Esophagus (tissue), 2 donors: ENCODE measurements at regions not wholly inside any gene's neighbourhood (a gene's known extent, or its start where the extent isn't known, plus 50 kb on each side); places are given as distances from the start of the nearest gene placed in this dataset.
"Not testable (repeated sequence)": the region's sequence is repeated elsewhere in the genome, so short reads cannot be mapped to it uniquely, and the experiment has no call there.

Experiments
- H3K27ac ChIP-seq, 2 donors: one replicate each; pipeline ENCODE4 v1.5.1; 2013; ENCODE audit warnings: low read depth in 2 of 2, mild to moderate bottlenecking in 2 of 2, inconsistent platforms in 1 of 2, low read length in 1 of 2, moderate library complexity in 1 of 2
- H3K27me3 ChIP-seq, 2 donors: one replicate each; pipeline ENCODE4 v1.6.1; 2013; ENCODE audit warnings: low read length in 2 of 2, control low read depth in 1 of 2, mild to moderate bottlenecking in 1 of 2; ENCODE audit not compliant: insufficient read depth in 2 of 2, control insufficient read depth in 1 of 2
- H3K36me3 ChIP-seq, 2 donors: one replicate each; pipeline ENCODE4 v1.6.1; 2013; ENCODE audit warnings: low read length in 1 of 2; ENCODE audit not compliant: control insufficient read depth in 2 of 2, insufficient read depth in 2 of 2
- H3K4me1 ChIP-seq, 2 donors: one replicate each; pipeline ENCODE4 v1.6.1; 2013; ENCODE audit warnings: low read length in 1 of 2; ENCODE audit not compliant: control insufficient read depth in 2 of 2, insufficient read depth in 2 of 2
- H3K4me3 ChIP-seq, 2 donors: one replicate each; pipeline ENCODE4 v1.5.1; 2013; ENCODE audit warnings: low read length in 2 of 2, mild to moderate bottlenecking in 2 of 2, low read depth in 1 of 2, moderate library complexity in 1 of 2
- H3K9me3 ChIP-seq, 2 donors: one replicate each; pipeline ENCODE4 v1.6.1; 2013; ENCODE audit warnings: mild to moderate bottlenecking in 2 of 2, low read depth in 1 of 2, low read length in 1 of 2, moderate library complexity in 1 of 2; ENCODE audit not compliant: control insufficient read depth in 2 of 2, insufficient read depth in 1 of 2
- WGBS, 2 donors: extraction: QIAGEN DNeasy Blood & Tissue Kit; methylation state at CpG; one replicate each; pipeline ENCODE4 v1.1.7; 2013; 5-methylcytosine and 5-hydroxymethylcytosine counted together
- donor health status: healthy with polysubstance abuse.
- donor health status: Bipolar disorder and iron deficiency.

- Histone ChIP-seq H3K27me3 (no peaks in the 10 kb centered on the region), H3K4me3 (no peak overlapping the region), H3K9me3 (peaks cover 0 to 4% of the 10 kb centered on the region in 2 donors), H3K36me3 (no peaks in the 10 kb centered on the region), H3K27ac (no peak overlapping the region), H3K4me1 (no peaks in the 10 kb centered on the region)
Measured at GRCh38 chr7:136266457-136266856, 289.3 kb upstream of the MTPN start.

- 64 to 66% methylated on average over 5 of the region's 5 CpGs for WGBS, 2 donors
- H3K27ac ChIP-seq, H3K9me3 ChIP-seq, H3K27me3 ChIP-seq, H3K4me1 ChIP-seq, H3K36me3 ChIP-seq, H3K4me3 ChIP-seq: not testable (repeated sequence)
Measured at GRCh38 chr7:136264304-136264703, 287.1 kb upstream of the MTPN start.

GRCh38 chr7:136263112-136263860 is 286.1 kb upstream of the MTPN start:
- not testable (repeated sequence) for H3K27ac ChIP-seq, H3K9me3 ChIP-seq, H3K4me1 ChIP-seq, H3K4me3 ChIP-seq, H3K27me3 ChIP-seq, H3K36me3 ChIP-seq
- 48 to 53% methylated on average over 4 of the region's 4 CpGs for WGBS, 2 donors

GRCh38 chr7:136260591-136260990 is 283.4 kb upstream of the MTPN start:
- not testable (repeated sequence) for H3K27me3 ChIP-seq, H3K9me3 ChIP-seq, H3K27ac ChIP-seq, H3K36me3 ChIP-seq, H3K4me1 ChIP-seq, H3K4me3 ChIP-seq
- 82 to 91% methylated on average over 3 of the region's 3 CpGs for WGBS, 2 donors

DNA sequence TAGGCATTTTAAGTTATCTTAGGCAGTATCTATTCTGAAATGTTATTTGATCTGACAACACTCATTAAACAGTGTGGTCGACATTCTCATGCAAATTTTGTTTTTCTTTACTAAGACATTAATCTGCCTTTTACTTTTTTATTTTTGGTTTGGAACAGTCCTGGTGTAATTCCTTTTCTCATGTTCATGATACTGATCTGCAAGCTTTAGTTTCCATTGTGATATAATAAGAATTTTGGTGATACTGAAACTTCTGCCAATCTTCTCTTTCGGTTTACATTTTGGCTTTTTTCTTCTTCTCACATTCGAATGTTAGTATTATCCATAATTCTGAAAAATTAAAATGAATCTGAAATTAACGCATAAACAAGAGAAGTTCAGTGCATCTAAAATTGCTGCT is 281.9 kb upstream of the MTPN start:
- no peaks in the 10 kb centered on the region for H3K27me3 ChIP-seq
- 81 to 85% methylated on average over 4 of the region's 4 CpGs for WGBS, 2 donors
- no peak overlapping the region for H3K27ac ChIP-seq
- no peaks in the 10 kb centered on the region for H3K36me3 ChIP-seq
- no peaks in the 10 kb centered on the region for H3K4me1 ChIP-seq
- H3K4me3 ChIP-seq: no peak overlapping the region
- peaks cover 0 to 2% of the 10 kb centered on the region in 2 donors for H3K9me3 ChIP-seq

DNA sequence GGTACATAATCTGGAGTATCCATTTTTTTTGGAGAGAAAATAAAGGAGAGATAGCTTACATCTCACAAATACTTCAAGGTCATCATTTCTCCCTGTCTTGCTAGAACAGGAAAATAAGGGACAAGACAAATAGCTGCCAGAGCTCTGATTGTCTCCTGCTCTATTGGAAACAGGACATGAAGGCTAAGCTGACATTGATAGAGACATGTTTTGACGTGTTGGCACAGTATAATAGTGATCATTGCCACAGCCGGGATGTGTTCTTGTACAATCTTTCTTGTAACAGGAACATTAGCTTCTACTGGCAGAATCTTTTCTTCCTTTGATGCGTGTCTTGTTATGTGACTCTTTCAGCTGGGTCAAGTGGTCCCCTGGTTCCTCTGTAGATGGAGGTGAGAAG is 279.3 kb upstream of the MTPN start:
- H3K27ac ChIP-seq: no peak overlapping the region
- H3K4me3 ChIP-seq: no peak overlapping the region
- no peaks in the 10 kb centered on the region for H3K4me1 ChIP-seq
- H3K27me3 ChIP-seq: no peaks in the 10 kb centered on the region
- WGBS, 2 donors: 54 to 75% methylated on average over 3 of the region's 3 CpGs
- H3K9me3 ChIP-seq: no peaks in the 10 kb centered on the region
- H3K36me3 ChIP-seq: no peaks in the 10 kb centered on the region

- Histone ChIP-seq H3K36me3 (no peaks in the 10 kb centered on the region), H3K27ac (no peak overlapping the region), H3K9me3 (no peaks in the 10 kb centered on the region), H3K4me1 (no peaks in the 10 kb centered on the region), H3K4me3 (no peak overlapping the region), H3K27me3 (no peaks in the 10 kb centered on the region)
- 75 to 79% methylated on average over 6 of the region's 6 CpGs for WGBS, 2 donors
Measured at GRCh38 chr7:136254148-136254547, 277.0 kb upstream of the MTPN start.

GRCh38 chr7:136251826-136252225 is 274.7 kb upstream of the MTPN start:
- no peaks in the 10 kb centered on the region for H3K4me1 ChIP-seq
- H3K27me3 ChIP-seq: no peaks in the 10 kb centered on the region
- H3K4me3 ChIP-seq: no peak overlapping the region
- 62 to 64% methylated on average over 3 of the region's 3 CpGs for WGBS, 2 donors
- H3K36me3 ChIP-seq: no peaks in the 10 kb centered on the region
- H3K27ac ChIP-seq: no peak overlapping the region
- H3K9me3 ChIP-seq: no peaks in the 10 kb centered on the region

- H3K9me3 ChIP-seq: no peaks in the 10 kb centered on the region
- no peaks in the 10 kb centered on the region for H3K36me3 ChIP-seq
- no peaks in the 10 kb centered on the region for H3K27me3 ChIP-seq
- WGBS, 2 donors: 29 to 54% methylated on average over 1 of the region's 1 CpG
- H3K4me1 ChIP-seq: no peaks in the 10 kb centered on the region
- no peak overlapping the region for H3K4me3 ChIP-seq
- no peak overlapping the region for H3K27ac ChIP-seq
Measured at GRCh38 chr7:136247211-136247610, 270.1 kb upstream of the MTPN start.

GRCh38 chr7:136245327-136246004 is 268.3 kb upstream of the MTPN start:
- Histone ChIP-seq H3K9me3 (no peaks in the 10 kb centered on the region), H3K36me3 (no peaks in the 10 kb centered on the region), H3K27me3 (no peaks in the 10 kb centered on the region), H3K4me3 (no peak overlapping the region), H3K27ac (no peak overlapping the region), H3K4me1 (no peaks in the 10 kb centered on the region)
- WGBS, 2 donors: 72 to 79% methylated on average over 3 of the region's 3 CpGs
